OCI-LY1 (cell line): ENCODE measurements at regions not wholly inside any gene's neighbourhood (a gene's known extent, or its start where the extent isn't known, plus 50 kb on each side); places are given as distances from the start of the nearest gene placed in this dataset.

Source experiments
- CTCF ChIP-seq: fragments of 200-600 bp; sonication (generic), shearing (Covaris generic); IDR thresholded peaks from 2 replicates; pipeline ENCODE4 v1.5.1; 2017; ENCODE audit warnings: mild to moderate bottlenecking, antibody characterized with exemption, low read length, moderate library complexity, mixed read lengths
- EZH2 ChIP-seq: fragments of 200-600 bp; sonication (generic), shearing (Covaris generic); IDR thresholded peaks from 2 replicates; pipeline ENCODE4 v1.8.0; 2017; ENCODE audit warnings: borderline replicate concordance, mixed run types, mild to moderate bottlenecking, antibody characterized with exemption, low read length, moderate library complexity, mixed read lengths

GRCh38 chr5:118611332-118611945, 376.9 kb downstream of the DTWD2 start:
- TF ChIP-seq CTCF (peak; percentile 68), EZH2 (no peak)
